HepG2 (cell line): ENCODE measurements at regions not wholly inside any gene's neighbourhood (a gene's known extent, or its start where the extent isn't known, plus 50 kb on each side); places are given as distances from the start of the nearest gene placed in this dataset.

Experiments used
- JARID2 ChIP-seq: sonication (generic); formaldehyde crosslinking; IDR thresholded peaks from 2 replicates; pipeline ENCODE4 v1.8.1; 2023; ENCODE audit warnings: missing genetic modification reagents, inconsistent platforms; ENCODE audit not compliant: insufficient replicate concordance
- NFATC3 ChIP-seq: sonication (generic); formaldehyde crosslinking; IDR thresholded peaks from 2 replicates; pipeline ENCODE4 v1.5.1; 2020; ENCODE audit warnings: mild to moderate bottlenecking, missing genetic modification reagents
- SP2 ChIP-seq: sonication (generic); formaldehyde crosslinking; IDR thresholded peaks from 2 replicates; pipeline ENCODE4 v1.5.1; 2020; ENCODE audit warnings: mild to moderate bottlenecking, missing genetic modification reagents
- ZBTB40 ChIP-seq, 2 experiments: fragments of 450-650 bp in 1 of 2; sonication (generic) in 1 of 2; formaldehyde crosslinking in 1 of 2; IDR thresholded peaks; 2 replicates each; pipeline versions ENCODE4 v1.6.1 to v1.8.0; 2016 to 2022; ENCODE audit warnings: antibody characterized with exemption in 1 of 2, mild to moderate bottlenecking in 1 of 2, missing genetic modification reagents in 1 of 2
- ZNF691 ChIP-seq: sonication (generic); formaldehyde crosslinking; IDR thresholded peaks from 2 replicates; pipeline ENCODE4 v1.4.0; 2020; ENCODE audit warnings: missing genetic modification reagents, low read depth, mild to moderate bottlenecking, borderline replicate concordance

DNA sequence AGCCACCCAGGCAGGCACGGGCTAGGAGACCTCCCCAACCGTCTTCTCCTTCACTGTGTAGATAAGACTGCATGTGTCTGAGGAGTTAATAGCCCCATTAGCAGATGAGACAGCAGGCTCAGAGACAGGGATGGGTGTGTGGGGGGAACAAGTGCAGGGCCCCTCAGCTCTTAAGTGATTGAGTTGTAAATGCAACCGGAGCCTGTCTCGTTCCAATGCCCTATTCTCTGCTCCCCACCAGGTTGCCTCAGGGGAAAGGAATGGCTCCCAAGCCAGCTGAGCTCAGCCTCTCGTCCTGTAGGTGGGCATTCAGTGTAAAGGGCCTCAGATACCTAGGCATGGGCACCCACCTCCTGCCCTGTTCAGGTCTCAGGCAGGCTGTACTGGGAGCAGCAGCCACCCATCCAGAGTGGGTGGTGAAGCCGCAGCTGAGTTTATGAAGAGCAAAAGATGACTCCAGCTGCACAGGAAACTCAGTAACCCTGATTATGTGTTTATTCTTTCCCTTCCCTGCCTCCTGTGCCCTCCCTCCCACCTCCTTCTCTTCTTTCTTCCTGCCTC, 87.3 kb downstream of the PJA1 start (continued):
- TF ChIP-seq ZBTB40 (IDR thresholded peaks at IDR 0.05), result no peak
- TF ChIP-seq ZBTB40 (CRISPR knock-in tag; IDR thresholded peaks at IDR 0.05), result no peak
- no peak for TF ChIP-seq ZNF691 (CRISPR knock-in tag)
- no peak for TF ChIP-seq SP2
- TF ChIP-seq JARID2 (CRISPR knock-in tag), result no peak
- no peak for TF ChIP-seq NFATC3 (CRISPR knock-in tag)
